ENCODE measurements at regions not wholly inside any gene's neighbourhood (a gene's known extent, or its start where the extent isn't known, plus 50 kb on each side); places are given as distances from the start of the nearest gene placed in this dataset.

DNA sequence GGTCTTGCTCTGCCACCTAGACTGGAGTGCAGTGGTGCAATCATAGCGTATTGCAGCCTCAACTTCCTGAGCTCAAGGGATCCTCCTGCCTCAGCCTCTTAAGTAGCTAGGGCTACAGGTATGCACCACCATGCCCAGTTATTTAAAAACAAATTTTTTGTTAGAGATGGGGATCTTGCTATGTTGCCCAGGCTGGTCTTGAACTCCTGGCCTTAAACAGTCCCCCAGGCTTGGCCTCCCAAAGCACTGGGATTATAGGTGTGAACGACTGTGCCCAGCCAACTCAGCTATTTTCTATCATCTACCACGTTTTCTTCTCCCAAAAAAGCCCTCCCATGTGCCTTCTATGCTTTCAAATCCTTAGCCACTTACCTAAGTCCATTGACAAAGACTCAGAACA is 243.7 kb upstream of the SOX4 start:
- Mint-ChIP-seq H3K9me3 (no peaks in the 10 kb centered on the region), H3K27ac (no peak overlapping the region), H3K36me3 (ENCODE audit: low read depth) (no peaks in the 10 kb centered on the region), H3K4me3 (no peak overlapping the region), H3K4me1 (ENCODE audit: low read depth) (no peaks in the 10 kb centered on the region), H3K27me3 (no peaks in the 10 kb centered on the region)
- Histone ChIP-seq H3K9me3 (ENCODE audit: control insufficient read depth in 1 of 2, insufficient read depth in 1 of 2, low read length in 2 of 2) (no peaks in the 10 kb centered on the region), H3K4me1 (ENCODE audit: insufficient read depth, low read length) (no peaks in the 10 kb centered on the region), H3K36me3 (ENCODE audit: insufficient read depth, low read length) (no peaks in the 10 kb centered on the region), H3K27ac (ENCODE audit: low read depth in 1 of 2, low read length in 2 of 2) (no peak overlapping the region), H3K4me3 (ENCODE audit: low read length) (no peak overlapping the region), H3K27me3 (ENCODE audit: control insufficient read depth in 1 of 2, insufficient read depth in 2 of 2, low read length in 2 of 2) (no peaks in the 10 kb centered on the region)
- ChIA-PET POLR2A (no interaction called here), CTCF (no interaction called here)
- TF ChIP-seq CTCF (IDR thresholded peaks at IDR 0.05), result no peak
- DNase-seq, result no peak
- no peak for ATAC-seq (ENCODE audit: poor library complexity)
- intact Hi-C loops (cut with DNase I, micrococcal nuclease), result no loop called here

- no peak overlapping the region for H3K4me3 ChIP-seq (ENCODE audit: low read length)
- H3K27ac ChIP-seq (ENCODE audit: low read depth in 1 of 2, low read length in 2 of 2), result no peak overlapping the region
- H3K4me1 ChIP-seq (ENCODE audit: insufficient read depth, low read length), result no peaks in the 10 kb centered on the region
- intact Hi-C loops (cut with DNase I, micrococcal nuclease), result no loop called here
- CTCF ChIA-PET, result interaction anchor here (0.6 kb wide), 1 partner anchor 312 kb away, joined by 3 read pairs; no protein-coding TSS in a partner anchor
- Mint-ChIP-seq H3K27ac (no peak overlapping the region), H3K9me3 (no peaks in the 10 kb centered on the region), H3K4me1 (ENCODE audit: low read depth) (no peaks in the 10 kb centered on the region), H3K4me3 (no peak overlapping the region), H3K36me3 (ENCODE audit: low read depth) (no peaks in the 10 kb centered on the region), H3K27me3 (no peaks in the 10 kb centered on the region)
- DNase-seq (no peak), ATAC-seq (ENCODE audit: poor library complexity) (no peak)
- POLR2A ChIA-PET, result no interaction called here
- no peaks in the 10 kb centered on the region for H3K9me3 ChIP-seq (ENCODE audit: control insufficient read depth in 1 of 2, insufficient read depth in 1 of 2, low read length in 2 of 2)
- no peaks in the 10 kb centered on the region for H3K36me3 ChIP-seq (ENCODE audit: insufficient read depth, low read length)
- TF ChIP-seq CTCF (IDR thresholded peaks at IDR 0.05), result no peak
- H3K27me3 ChIP-seq (ENCODE audit: control insufficient read depth in 1 of 2, insufficient read depth in 2 of 2, low read length in 2 of 2), result no peaks in the 10 kb centered on the region
These were observed 242.6 kb upstream of the SOX4 start for GRCh38 chr6:21350926-21351325.

- H3K27me3 Mint-ChIP-seq, result no peaks in the 10 kb centered on the region
- ChIA-PET CTCF (no interaction called here), POLR2A (no interaction called here)
- Histone ChIP-seq H3K27me3 (ENCODE audit: control insufficient read depth in 1 of 2, insufficient read depth in 2 of 2, low read length in 2 of 2) (no peaks in the 10 kb centered on the region), H3K36me3 (ENCODE audit: insufficient read depth, low read length) (no peaks in the 10 kb centered on the region), H3K4me3 (ENCODE audit: low read length) (no peak overlapping the region), H3K9me3 (ENCODE audit: control insufficient read depth in 1 of 2, insufficient read depth in 1 of 2, low read length in 2 of 2) (no peaks in the 10 kb centered on the region), H3K4me1 (ENCODE audit: insufficient read depth, low read length) (no peaks in the 10 kb centered on the region), H3K27ac (ENCODE audit: low read depth in 1 of 2, low read length in 2 of 2) (no peak overlapping the region)
- no peak overlapping the region for H3K4me3 Mint-ChIP-seq
- no peaks in the 10 kb centered on the region for H3K9me3 Mint-ChIP-seq
- ATAC-seq (ENCODE audit: poor library complexity), result no peak
- H3K27ac Mint-ChIP-seq, result no peak overlapping the region
- no peaks in the 10 kb centered on the region for H3K36me3 Mint-ChIP-seq (ENCODE audit: low read depth)
- TF ChIP-seq CTCF (IDR thresholded peaks at IDR 0.05), result no peak
- intact Hi-C loops (cut with DNase I, micrococcal nuclease), result no loop called here
- no peak for DNase-seq
- no peaks in the 10 kb centered on the region for H3K4me1 Mint-ChIP-seq (ENCODE audit: low read depth)
These were observed 241.4 kb upstream of the SOX4 start for GRCh38 chr6:21352131-21352530.

Measured in CD4-positive, alpha-beta T cell (primary cell).